ENCODE measurements at regions not wholly inside any gene's neighbourhood (a gene's known extent, or its start where the extent isn't known, plus 50 kb on each side); places are given as distances from the start of the nearest gene placed in this dataset.

DNA sequence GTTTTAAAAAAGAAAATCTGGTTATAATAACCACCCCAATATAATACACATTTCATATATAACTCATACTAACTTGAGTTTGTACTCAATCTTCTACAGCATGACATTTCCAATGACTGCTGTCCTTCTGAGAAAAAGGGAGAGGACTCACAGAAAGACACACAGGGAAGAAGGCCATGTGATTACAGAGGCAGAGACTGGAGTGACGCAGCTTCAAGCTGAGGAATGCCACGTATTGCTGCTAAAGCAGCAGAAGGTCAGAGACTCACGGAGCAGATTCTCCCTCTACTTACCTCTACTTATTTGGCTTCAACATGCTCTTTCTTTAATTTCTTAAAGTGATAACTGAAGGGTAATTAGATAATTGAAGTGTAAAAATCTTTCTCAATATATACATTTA, 753.5 kb upstream of the PKDCC start:
- no CpG with 5 or more reads among the region's 3 CpGs for WGBS (ENCODE audit: insufficient coverage)
- Histone ChIP-seq H2AFZ (ENCODE audit: insufficient read depth, low read depth, low read length, poor library complexity, severe bottlenecking) (no peak overlapping the region), H3K4me3 (replicated peaks in 1 of 3; ENCODE audit: low read depth in 2 of 3, low read length in 3 of 3) (no peak overlapping the region), H3K4me1 (ENCODE audit: control insufficient read depth in 1 of 2, insufficient read depth in 2 of 2, low read length in 2 of 2) (no peaks in the 10 kb centered on the region), H4K20me1 (ENCODE audit: insufficient read depth, low read length) (no peaks in the 10 kb centered on the region), H3K36me3 (replicated peaks in 1 of 2; ENCODE audit: control insufficient read depth in 1 of 2, insufficient read depth in 2 of 2, low read length in 2 of 2) (no peaks in the 10 kb centered on the region), H3K9ac (ENCODE audit: insufficient read depth, low read length, poor library complexity, severe bottlenecking) (no peak overlapping the region), H3K4me2 (replicated peaks; ENCODE audit: extremely low read depth, low read length, poor library complexity, severe bottlenecking) (no peak overlapping the region), H3K9me3 (replicated peaks in 1 of 2; ENCODE audit: control insufficient read depth in 1 of 2, insufficient read depth in 1 of 2, low read length in 2 of 2) (peaks cover 6 to 8% of the 10 kb centered on the region in 2 donors), H3K27me3 (ENCODE audit: control insufficient read depth in 2 of 2, insufficient read depth in 2 of 2, low read length in 2 of 2) (no peaks in the 10 kb centered on the region), H3K27ac (ENCODE audit: low read depth in 1 of 2, low read length in 2 of 2) (no peak overlapping the region), H3K79me2 (ENCODE audit: insufficient read depth, low read length) (no peaks in the 10 kb centered on the region)
- Mint-ChIP-seq H3K4me1 (no peaks in the 10 kb centered on the region), H3K36me3 (no peaks in the 10 kb centered on the region), H3K27me3 (ENCODE audit: low read depth in 3 of 3) (peaks cover 0 to 1% (median 0%) of the 10 kb centered on the region in 3 donors), H3K9me3 (peaks cover 0 to 17% (median 11%) of the 10 kb centered on the region in 7 donors), H3K4me3 (no peak overlapping the region), H3K27ac (no peak overlapping the region)
- intact Hi-C loops (cut with micrococcal nuclease): no loop called here
- TF ChIP-seq, protein P1, sequence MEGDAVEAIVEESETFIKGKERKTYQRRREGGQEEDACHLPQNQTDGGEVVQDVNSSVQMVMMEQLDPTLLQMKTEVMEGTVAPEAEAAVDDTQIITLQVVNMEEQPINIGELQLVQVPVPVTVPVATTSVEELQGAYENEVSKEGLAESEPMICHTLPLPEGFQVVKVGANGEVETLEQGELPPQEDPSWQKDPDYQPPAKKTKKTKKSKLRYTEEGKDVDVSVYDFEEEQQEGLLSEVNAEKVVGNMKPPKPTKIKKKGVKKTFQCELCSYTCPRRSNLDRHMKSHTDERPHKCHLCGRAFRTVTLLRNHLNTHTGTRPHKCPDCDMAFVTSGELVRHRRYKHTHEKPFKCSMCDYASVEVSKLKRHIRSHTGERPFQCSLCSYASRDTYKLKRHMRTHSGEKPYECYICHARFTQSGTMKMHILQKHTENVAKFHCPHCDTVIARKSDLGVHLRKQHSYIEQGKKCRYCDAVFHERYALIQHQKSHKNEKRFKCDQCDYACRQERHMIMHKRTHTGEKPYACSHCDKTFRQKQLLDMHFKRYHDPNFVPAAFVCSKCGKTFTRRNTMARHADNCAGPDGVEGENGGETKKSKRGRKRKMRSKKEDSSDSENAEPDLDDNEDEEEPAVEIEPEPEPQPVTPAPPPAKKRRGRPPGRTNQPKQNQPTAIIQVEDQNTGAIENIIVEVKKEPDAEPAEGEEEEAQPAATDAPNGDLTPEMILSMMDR (IDR thresholded peaks at IDR 0.05): no peak
- DNase-seq: no peak

GRCh38 chr2:41313082-41313481, 734.7 kb upstream of the PKDCC start:
- Mint-ChIP-seq H3K4me1 (no peaks in the 10 kb centered on the region), H3K9me3 (peaks cover 0 to 3% (median 1%) of the 10 kb centered on the region in 7 donors), H3K27ac (no peak overlapping the region), H3K27me3 (ENCODE audit: low read depth in 3 of 3) (no peaks in the 10 kb centered on the region), H3K4me3 (no peak overlapping the region), H3K36me3 (no peaks in the 10 kb centered on the region)
- Histone ChIP-seq H4K20me1 (ENCODE audit: insufficient read depth, low read length) (no peaks in the 10 kb centered on the region), H3K36me3 (replicated peaks in 1 of 2; ENCODE audit: control insufficient read depth in 1 of 2, insufficient read depth in 2 of 2, low read length in 2 of 2) (no peaks in the 10 kb centered on the region), H3K79me2 (ENCODE audit: insufficient read depth, low read length) (no peaks in the 10 kb centered on the region), H2AFZ (ENCODE audit: insufficient read depth, low read depth, low read length, poor library complexity, severe bottlenecking) (no peak overlapping the region), H3K27ac (ENCODE audit: low read depth in 1 of 2, low read length in 2 of 2) (no peak overlapping the region), H3K27me3 (ENCODE audit: control insufficient read depth in 2 of 2, insufficient read depth in 2 of 2, low read length in 2 of 2) (no peaks in the 10 kb centered on the region), H3K9ac (ENCODE audit: insufficient read depth, low read length, poor library complexity, severe bottlenecking) (no peak overlapping the region), H3K4me3 (replicated peaks in 1 of 3; ENCODE audit: low read depth in 2 of 3, low read length in 3 of 3) (no peak overlapping the region), H3K9me3 (replicated peaks in 1 of 2; ENCODE audit: control insufficient read depth in 1 of 2, insufficient read depth in 1 of 2, low read length in 2 of 2) (no peaks in the 10 kb centered on the region), H3K4me1 (ENCODE audit: control insufficient read depth in 1 of 2, insufficient read depth in 2 of 2, low read length in 2 of 2) (no peaks in the 10 kb centered on the region), H3K4me2 (replicated peaks; ENCODE audit: extremely low read depth, low read length, poor library complexity, severe bottlenecking) (no peak overlapping the region)
- no peak for DNase-seq
- no CpG with 5 or more reads among the region's 1 CpG for WGBS (ENCODE audit: insufficient coverage)
- TF ChIP-seq, protein P1 (IDR thresholded peaks at IDR 0.05): no peak
- intact Hi-C loops (cut with micrococcal nuclease): no loop called here
